ENCODE measurements at regions not wholly inside any gene's neighbourhood (a gene's known extent, or its start where the extent isn't known, plus 50 kb on each side); places are given as distances from the start of the nearest gene placed in this dataset.
"Not testable (repeated sequence)": the region's sequence is repeated elsewhere in the genome, so short reads cannot be mapped to it uniquely, and the experiment has no call there.

- no peak for DNase-seq (ENCODE audit: low read depth in 3 of 3)
Observed at GRCh38 chr6:169406804-169407203, 153.2 kb upstream of the THBS2 start.

DNA sequence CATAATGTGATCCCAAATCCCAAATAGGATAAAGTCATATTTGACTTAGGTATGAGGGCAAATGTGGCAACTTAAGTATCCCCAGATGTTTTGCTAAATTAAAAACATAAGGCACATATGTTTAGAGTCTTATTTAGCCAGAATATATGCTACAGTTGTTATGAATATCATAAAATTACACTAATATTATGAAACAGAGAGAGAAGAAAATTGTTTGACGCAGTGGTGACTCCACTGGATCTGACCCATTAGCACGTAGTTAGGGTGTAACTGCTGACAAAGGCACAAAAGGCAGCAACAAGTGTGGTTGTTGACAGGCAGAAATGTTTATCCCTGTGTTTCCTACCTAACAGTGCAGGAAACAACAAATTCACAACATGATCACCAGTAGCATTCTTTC is 152.4 kb upstream of the THBS2 start:
- DNase-seq (ENCODE audit: low read depth in 3 of 3): no peak

DNA sequence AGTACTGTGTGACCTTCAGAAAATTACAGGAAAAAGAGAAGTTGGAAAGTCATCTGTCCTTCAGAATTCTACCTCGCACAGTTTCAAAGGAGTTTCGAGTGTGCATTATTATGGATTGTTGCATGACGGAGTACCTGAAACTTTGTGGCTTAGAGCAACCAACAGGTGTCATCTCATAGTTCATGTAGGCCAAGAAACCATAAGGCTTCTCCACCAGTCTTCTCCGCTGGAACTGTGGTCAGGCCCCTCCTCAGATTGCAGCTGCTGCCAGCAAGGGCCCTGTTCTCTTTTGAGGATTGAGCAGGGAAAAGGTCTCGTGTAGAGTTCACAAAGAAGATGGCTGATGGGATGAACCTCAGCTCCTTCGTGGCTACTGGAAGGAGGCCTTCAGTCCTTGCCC is 151.2 kb upstream of the THBS2 start:
- no peak for DNase-seq (ENCODE audit: low read depth in 3 of 3)

GRCh38 chr6:169398342-169399105 is 144.9 kb upstream of the THBS2 start:
- no peak for DNase-seq (ENCODE audit: low read depth in 3 of 3)

DNA sequence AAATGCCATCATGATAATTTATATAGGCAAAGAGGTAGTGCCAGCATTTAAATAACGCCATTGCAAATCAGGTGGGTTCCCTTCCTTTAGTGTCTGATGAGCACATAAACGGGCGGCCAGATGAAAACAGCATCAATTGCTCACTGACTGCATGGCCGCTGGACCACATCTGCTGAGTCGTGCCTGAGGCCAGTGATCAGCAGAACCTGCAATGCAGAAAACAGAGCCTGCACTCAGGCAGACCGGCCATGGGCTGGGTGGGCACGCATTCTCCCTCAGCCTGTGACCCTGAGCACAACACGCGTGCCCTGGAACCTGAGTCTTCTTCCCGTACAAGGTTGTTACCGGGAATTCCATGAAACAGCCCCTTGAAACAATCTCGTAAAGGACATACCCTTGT is 144.0 kb upstream of the THBS2 start:
- DNase-seq (ENCODE audit: low read depth in 3 of 3): no peak

DNA sequence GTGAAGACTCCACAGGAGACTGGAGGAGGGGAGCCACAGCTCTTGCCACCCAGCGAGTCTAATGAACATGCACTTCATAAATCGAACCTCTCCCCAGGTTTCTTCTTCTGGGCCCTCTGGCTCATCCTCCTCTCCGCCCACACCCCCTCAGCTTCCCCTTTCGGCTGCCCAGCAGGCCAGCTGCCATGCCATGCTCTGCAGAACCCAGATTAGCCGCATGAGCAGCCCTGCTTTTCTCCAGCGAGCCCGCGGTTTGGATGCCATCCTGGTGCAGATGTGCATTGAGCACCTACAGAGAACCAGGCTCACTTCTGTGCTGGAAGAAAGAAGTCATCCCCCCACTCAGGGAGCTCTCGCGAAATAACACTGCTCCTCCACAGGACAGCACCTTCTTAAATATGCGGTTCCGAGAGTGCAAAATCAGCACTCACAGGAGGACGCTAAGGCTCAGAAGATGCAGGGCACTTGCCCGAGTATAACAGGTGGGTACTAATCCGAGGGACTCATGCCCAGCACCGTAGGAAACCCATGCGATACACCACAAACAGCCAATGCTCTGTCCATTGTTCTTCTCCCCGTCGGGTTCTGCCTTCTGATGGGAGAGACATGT is 143.0 kb upstream of the THBS2 start:
- DNase-seq (ENCODE audit: low read depth in 3 of 3): no peak

- not testable (repeated sequence) for DNase-seq (ENCODE audit: low read depth in 3 of 3)
Observed at GRCh38 chr6:169396009-169396539, 142.4 kb upstream of the THBS2 start.

DNA sequence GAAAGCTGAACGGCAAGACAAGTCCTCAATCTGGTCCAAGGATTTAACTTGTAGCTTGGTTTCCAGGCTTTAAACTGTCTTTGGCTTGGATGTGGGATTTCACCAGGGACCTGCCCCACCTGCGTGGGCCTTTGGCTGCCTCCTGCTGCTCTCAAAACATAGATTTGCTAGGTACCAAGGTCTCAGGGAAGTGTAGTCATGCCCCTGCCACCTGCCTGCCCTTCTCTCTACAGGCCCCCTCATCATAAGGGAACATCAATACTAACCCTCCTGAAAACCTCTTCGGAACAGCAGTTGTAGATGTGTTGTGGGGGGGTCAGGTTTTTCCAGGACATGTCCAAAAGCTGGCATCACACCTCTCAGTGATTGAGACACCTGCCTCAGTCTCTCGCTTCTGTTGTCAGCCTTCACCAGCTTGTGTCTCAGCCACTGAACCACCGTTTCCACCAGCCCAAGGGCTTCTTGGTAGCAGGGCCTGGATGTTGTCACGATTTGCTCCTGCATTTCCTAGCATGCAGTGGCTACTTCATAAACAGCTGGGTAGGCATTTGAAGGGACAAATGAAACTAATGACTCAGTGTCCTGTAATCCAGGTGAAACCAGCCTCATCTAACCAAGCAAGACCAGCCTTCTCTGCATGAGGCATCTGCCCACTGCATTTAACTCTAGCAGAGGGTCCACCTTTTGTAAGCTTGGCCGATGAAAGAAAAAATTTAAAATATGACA is 141.6 kb upstream of the THBS2 start:
- DNase-seq (ENCODE audit: low read depth in 3 of 3): no peak

DNA sequence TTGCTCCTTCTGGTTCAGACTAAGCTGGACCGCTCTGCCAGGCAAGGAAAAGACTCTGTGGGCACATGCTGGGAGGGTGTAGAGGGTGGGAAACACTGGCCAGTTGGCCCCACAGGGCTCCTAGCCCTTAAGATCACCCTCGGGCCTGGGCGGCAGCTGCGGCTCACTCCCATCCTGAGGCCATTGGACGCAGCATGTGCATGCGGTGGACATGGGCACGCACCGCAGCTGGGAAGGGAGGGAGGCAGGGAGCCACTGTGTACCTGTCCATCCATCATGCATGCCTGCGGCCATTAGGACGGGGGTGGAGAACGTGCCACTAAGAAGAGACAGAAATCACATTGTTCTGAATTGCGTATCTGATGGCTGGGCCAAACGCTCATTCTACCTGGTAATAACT is 140.1 kb upstream of the THBS2 start:
- no peak for DNase-seq (ENCODE audit: low read depth in 3 of 3)

GRCh38 chr6:169391473-169392071 is 137.9 kb upstream of the THBS2 start:
- DNase-seq (ENCODE audit: low read depth in 3 of 3): no peak

DNA sequence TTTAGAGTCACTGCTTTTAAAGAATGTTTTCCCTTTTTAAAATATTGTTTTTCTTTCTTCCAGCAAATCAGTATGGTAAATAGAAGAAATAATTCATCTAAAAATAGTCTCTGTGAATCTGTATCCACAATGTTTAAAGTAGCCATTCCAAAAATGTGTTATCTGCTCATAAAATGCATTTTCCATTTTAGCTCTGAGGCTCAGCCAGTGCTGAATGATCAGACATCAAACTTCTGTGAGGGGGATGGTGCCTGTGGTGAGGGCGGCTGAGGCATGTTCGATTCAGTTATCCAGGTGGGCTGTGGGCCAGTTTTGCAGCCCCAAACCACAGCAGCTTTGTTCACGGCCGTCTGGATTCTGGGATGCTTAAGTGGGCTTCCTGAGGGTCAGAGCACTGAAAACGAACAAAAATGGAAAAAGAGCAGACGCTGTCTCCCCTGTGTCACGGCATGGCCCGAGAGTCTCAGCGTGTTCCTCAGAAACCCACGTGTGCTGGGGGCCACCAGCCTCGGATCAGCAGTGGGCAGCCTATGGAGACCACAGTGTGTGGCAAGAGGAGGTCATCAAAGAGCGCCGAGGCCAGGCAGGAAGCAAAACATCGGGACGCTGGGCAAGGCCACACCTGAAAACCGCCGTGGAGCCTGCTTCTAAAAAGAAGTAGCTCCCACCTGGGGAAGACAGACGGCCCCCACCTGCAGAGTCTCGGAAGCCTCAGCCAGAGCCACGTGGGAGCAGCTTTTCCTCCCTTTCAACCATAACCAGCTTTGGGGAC is 134.9 kb upstream of the THBS2 start:
- DNase-seq (ENCODE audit: low read depth in 3 of 3): no peak

GRCh38 chr6:169387809-169388383 is 134.2 kb upstream of the THBS2 start:
- DNase-seq (ENCODE audit: low read depth in 3 of 3): no peak

DNA sequence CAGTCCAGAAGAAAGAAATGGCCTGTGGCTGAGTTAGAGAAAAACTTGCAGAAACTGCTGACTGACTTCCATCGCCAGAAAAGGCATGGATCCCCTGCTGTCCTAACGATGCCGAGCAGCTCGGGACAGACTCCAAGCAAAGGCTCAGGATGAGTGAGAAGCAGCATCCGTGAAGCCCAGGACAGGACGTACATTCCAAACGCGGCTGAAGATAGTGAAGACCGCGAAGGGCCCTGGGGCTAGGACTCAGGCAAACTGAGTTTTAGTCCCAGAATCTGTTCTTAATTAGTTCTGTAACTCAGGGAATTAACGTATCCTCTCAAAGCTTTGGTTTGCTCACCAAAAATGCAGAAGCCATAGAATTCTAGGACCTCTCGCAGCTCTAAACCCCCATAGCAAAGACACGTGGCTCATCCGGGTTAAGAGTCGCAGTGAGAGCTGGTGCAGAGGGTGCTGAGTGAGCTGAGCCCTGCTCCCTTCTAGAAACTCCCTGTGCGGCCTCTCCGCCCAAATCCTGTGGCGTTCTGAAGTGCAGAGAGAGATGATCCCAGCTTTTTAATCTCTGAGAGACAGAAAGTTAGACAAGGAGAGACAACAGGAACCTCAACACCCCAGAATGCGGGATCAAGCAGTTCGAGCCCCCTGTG is 132.9 kb upstream of the THBS2 start:
- no peak for DNase-seq (ENCODE audit: low read depth in 3 of 3)

DNA sequence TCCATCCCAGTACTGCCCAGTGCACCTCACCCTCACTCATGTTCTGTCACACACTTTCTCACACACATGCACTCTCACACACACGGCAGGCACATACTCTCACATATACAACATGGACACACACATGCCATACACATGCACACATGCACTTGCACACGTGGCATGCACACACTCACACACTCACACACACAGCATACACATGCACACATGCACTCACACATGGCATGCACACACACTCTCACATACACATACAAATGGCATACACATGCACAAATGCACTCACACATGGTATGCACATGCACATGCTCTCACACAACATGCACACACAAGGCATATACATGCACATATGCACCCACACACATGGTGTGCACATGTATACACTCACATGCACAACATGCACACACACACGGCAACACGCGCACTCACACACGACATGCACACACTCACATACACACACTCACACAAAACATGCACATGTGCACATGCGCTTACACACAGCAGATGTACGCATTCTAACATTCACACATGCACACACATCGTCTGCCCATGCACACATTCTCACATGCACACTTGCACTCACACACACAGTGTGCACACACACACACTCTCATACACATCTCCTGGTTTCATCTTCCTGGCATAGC is 131.7 kb upstream of the THBS2 start:
- no peak for DNase-seq (ENCODE audit: low read depth in 3 of 3)

DNA sequence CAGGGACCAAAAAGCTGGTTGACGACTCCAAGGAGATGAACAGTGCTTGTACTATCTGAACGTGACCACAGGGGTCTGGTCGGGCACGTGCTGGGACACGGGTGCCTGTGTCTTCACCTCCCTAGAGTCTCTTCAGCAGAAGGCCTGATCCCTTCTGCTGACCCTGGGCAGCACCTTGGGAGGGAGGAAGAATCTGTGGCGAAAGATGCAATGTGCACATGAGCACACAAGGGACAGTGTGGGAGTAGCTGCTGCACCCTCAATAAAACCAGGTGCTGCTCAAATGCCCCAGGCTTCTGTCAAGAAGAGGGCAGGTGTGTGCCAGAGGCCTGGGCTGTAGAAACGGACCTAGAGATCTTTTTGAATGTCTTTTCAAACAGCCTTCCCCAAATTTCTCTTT is 130.6 kb upstream of the THBS2 start:
- DNase-seq (ENCODE audit: low read depth in 3 of 3): no peak

DNA sequence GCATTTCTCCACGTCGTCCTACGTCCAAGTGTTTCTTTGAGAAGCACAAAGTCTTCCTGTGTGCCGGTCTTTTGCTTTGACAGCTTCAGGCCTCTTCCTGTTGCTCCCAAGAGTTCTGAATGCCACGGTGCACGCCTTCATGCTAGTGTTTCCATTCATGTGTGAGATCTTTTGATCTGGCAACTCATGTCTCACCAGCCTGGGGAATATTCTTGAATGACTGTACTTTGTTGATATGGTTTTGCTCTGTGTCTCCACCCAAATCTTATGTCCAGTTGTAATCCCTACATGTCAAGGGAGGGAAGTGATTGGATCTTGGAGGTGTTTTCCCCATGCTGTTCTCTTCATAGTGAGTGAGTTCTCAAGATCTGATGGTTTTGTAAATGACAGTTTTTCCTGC is 129.6 kb upstream of the THBS2 start:
- no peak for DNase-seq (ENCODE audit: low read depth in 3 of 3)

GRCh38 chr6:169382735-169383134 is 129.1 kb upstream of the THBS2 start:
- DNase-seq (ENCODE audit: low read depth in 3 of 3): no peak

DNA sequence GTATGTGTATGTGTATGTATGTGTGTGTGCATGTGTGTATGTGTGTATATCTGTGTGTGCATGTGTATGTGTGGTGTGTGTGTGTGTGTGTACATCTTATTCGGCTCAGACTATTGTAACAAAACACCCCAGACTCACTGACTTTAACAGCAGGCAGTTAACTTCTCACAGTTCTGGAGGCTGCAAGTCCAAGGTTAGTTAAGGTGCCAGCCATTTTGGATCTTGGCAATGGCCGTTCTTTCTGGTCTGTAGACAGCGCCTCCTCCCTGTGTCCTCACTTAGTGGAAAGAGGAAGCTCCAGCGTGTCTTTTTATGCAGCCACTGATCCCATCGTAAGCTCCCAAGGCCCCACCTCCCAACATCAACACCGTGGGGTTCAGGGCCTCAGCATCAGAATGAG is 128.3 kb upstream of the THBS2 start:
- DNase-seq (ENCODE audit: low read depth in 3 of 3): no peak

GRCh38 chr6:169380493-169380892 is 126.8 kb upstream of the THBS2 start:
- no peak for DNase-seq (ENCODE audit: low read depth in 3 of 3)

DNA sequence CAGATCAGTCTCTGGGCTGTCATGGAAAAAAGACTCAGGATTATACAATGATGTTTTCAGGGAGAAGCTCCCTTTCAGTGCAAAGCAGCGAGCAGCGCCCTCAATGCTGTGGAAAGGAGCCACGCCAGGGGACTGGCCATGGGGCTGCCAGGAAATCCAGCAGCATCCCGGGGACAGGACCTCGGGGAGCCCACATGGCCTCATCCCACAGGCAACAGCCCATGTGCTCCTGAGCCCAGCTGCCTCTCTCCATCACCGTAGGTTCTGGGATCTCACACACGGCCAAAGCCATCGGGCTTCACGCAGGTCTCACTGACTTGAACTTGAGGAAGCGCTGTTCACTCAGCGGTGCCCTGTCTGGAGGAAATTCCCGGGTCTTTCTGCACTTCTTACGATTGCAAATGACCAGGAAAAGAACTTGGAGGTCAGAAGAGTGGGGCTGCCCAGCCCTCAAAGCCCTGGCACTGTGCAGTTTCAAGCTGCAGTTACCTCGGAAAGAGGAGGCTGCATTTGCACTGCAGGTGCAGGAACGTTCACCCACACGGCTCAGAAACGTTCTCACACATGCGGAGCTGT is 125.9 kb upstream of the THBS2 start:
- DNase-seq (ENCODE audit: low read depth in 3 of 3): no peak
